Mucosa of stomach (tissue), 1 donor: ENCODE measurements at regions not wholly inside any gene's neighbourhood (a gene's known extent, or its start where the extent isn't known, plus 50 kb on each side); places are given as distances from the start of the nearest gene placed in this dataset.

ENCODE experiments used
- H3K27me3 ChIP-seq: one replicate; pipeline ENCODE4 v1.7.0; 2013; ENCODE audit warnings: mild to moderate bottlenecking, low read length; ENCODE audit not compliant: control insufficient read depth, insufficient read depth
- H3K36me3 ChIP-seq: one replicate; pipeline ENCODE4 v1.7.0; 2013; ENCODE audit warnings: low read length; ENCODE audit not compliant: control insufficient read depth, insufficient read depth
- H3K4me1 ChIP-seq: one replicate; pipeline ENCODE4 v1.7.0; 2013; ENCODE audit warnings: mild to moderate bottlenecking, low read length; ENCODE audit not compliant: control insufficient read depth, insufficient read depth
- H3K4me3 ChIP-seq: one replicate; pipeline ENCODE4 v1.7.0; 2013; ENCODE audit warnings: low read length
- H3K9ac ChIP-seq: one replicate; pipeline ENCODE4 v1.7.0; 2013; ENCODE audit warnings: mild to moderate bottlenecking, low read length, moderate library complexity
- H3K9me3 ChIP-seq: one replicate; pipeline ENCODE4 v1.7.0; 2013; ENCODE audit warnings: mild to moderate bottlenecking, low read length, moderate library complexity; ENCODE audit not compliant: control insufficient read depth
- donor health status: Pancreatic carcinoma.

- no peak overlapping the region for H3K4me3 ChIP-seq
- no peaks in the 10 kb centered on the region for H3K4me1 ChIP-seq
- H3K9me3 ChIP-seq: no peaks in the 10 kb centered on the region
- no peak overlapping the region for H3K9ac ChIP-seq
- no peaks in the 10 kb centered on the region for H3K27me3 ChIP-seq
- no peaks in the 10 kb centered on the region for H3K36me3 ChIP-seq
Observed at GRCh38 chr18:72232644-72233043, 311.5 kb downstream of the CBLN2 start.

GRCh38 chr18:72225958-72226357 lies 318.2 kb downstream of the CBLN2 start:
- H3K27me3 ChIP-seq: no peaks in the 10 kb centered on the region

GRCh38 chr18:72223733-72224132 lies 320.4 kb downstream of the CBLN2 start:
- Histone ChIP-seq H3K9me3 (no peaks in the 10 kb centered on the region), H3K9ac (no peak overlapping the region), H3K4me3 (no peak overlapping the region), H3K4me1 (no peaks in the 10 kb centered on the region), H3K27me3 (no peaks in the 10 kb centered on the region), H3K36me3 (no peaks in the 10 kb centered on the region)

More at GRCh38 chr18:72225958-72226357, 318.2 kb downstream of the CBLN2 start:
- no peak overlapping the region for H3K9ac ChIP-seq
- no peaks in the 10 kb centered on the region for H3K4me1 ChIP-seq
- H3K4me3 ChIP-seq: no peak overlapping the region
- H3K36me3 ChIP-seq: no peaks in the 10 kb centered on the region
- no peaks in the 10 kb centered on the region for H3K9me3 ChIP-seq

DNA sequence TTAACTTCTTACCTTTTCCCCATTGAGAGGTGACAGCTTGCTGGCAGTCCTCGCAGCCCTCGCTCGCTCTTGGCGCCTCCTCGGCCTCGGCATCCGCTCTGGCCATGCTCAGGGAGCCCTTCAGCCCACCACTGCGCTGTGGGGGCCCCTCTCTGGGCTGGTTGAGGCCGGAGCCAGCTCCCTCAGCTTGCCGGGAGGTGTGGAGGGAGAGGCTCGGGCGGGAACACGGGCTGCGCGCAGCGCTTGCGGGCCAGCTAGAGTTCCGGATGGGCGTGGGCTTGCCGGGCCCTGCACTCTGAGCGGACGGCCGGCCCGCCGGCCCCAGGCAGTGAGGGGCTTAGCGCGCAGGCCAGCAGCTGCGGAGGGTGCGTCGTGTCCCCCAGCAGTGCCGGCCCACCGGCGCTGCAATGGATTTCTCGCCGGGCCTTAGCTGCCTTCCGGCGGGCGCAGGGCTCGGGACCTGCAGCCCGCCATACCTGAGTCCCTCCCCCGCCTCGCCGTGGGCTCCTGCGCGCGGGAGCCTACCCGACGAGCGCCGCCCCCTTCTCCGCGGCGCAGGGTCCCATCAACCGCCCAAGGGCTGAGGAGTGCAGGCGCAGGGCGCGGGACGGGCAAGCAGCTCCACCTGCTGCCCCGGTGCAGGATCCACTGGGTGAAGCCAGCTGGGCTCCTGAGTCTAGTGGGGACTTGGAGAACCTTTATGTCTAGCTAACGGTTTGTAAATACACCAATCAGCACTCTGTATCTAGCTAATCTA lies 335.0 kb downstream of the CBLN2 start:
- H3K27me3 ChIP-seq: no peaks in the 10 kb centered on the region
- no peak overlapping the region for H3K9ac ChIP-seq
- no peaks in the 10 kb centered on the region for H3K36me3 ChIP-seq
- H3K4me1 ChIP-seq: no peaks in the 10 kb centered on the region
- H3K9me3 ChIP-seq: no peaks in the 10 kb centered on the region
- no peak overlapping the region for H3K4me3 ChIP-seq

GRCh38 chr18:72207280-72207679 lies 336.9 kb downstream of the CBLN2 start:
- Histone ChIP-seq H3K4me1 (no peaks in the 10 kb centered on the region), H3K9me3 (no peaks in the 10 kb centered on the region), H3K9ac (no peak overlapping the region), H3K4me3 (no peak overlapping the region), H3K27me3 (no peaks in the 10 kb centered on the region), H3K36me3 (no peaks in the 10 kb centered on the region)

DNA sequence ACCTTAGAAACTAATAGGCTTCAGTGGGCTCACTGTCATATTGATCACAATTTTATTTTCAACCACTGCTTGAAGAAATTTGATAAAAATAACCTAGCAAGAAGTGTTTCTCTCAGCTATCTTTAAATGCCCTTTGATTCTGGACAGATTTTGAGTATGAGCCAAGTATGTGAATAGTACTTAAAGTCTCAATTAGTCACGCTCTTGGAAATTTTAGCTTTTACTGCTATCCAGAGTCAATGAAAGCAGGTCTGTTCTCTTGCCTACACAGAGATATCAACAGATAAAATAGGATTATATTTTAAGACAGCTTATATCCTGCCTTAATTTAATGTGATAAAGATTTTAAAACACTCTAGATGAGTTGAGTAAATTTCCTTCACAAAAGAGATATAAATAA lies 337.3 kb downstream of the CBLN2 start:
- Histone ChIP-seq H3K9ac (no peak overlapping the region), H3K36me3 (no peaks in the 10 kb centered on the region), H3K9me3 (no peaks in the 10 kb centered on the region), H3K27me3 (no peaks in the 10 kb centered on the region), H3K4me1 (no peaks in the 10 kb centered on the region), H3K4me3 (no peak overlapping the region)

DNA sequence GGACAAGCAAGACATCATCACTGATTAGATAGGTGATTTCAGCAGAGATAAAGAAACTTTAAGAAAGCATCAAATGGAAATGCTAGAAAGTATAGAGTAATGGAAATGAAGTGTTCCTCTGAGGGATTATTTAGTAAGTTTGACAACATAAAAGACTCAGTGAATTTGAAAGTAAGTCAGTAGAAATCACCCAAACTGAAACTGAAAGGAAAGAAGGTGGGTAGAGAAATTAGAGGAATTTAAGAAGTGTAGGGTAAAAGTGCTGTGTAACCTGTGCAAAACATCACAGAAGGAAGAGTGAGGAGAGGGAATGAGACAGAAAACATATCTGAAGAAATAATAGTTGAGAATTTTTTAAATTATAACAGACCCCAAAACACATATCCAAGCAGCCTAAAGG lies 343.1 kb downstream of the CBLN2 start:
- Histone ChIP-seq H3K4me3 (no peak overlapping the region), H3K27me3 (no peaks in the 10 kb centered on the region), H3K4me1 (no peaks in the 10 kb centered on the region), H3K9ac (no peak overlapping the region), H3K36me3 (no peaks in the 10 kb centered on the region), H3K9me3 (no peaks in the 10 kb centered on the region)

GRCh38 chr18:72197591-72197990 lies 346.6 kb downstream of the CBLN2 start:
- Histone ChIP-seq H3K4me3 (no peak overlapping the region), H3K9me3 (no peaks in the 10 kb centered on the region), H3K36me3 (no peaks in the 10 kb centered on the region), H3K4me1 (no peaks in the 10 kb centered on the region), H3K27me3 (no peaks in the 10 kb centered on the region), H3K9ac (no peak overlapping the region)

GRCh38 chr18:72194072-72194471 lies 350.1 kb downstream of the CBLN2 start:
- Histone ChIP-seq H3K9me3 (no peaks in the 10 kb centered on the region), H3K36me3 (no peaks in the 10 kb centered on the region), H3K9ac (no peak overlapping the region), H3K4me3 (no peak overlapping the region), H3K27me3 (no peaks in the 10 kb centered on the region), H3K4me1 (no peaks in the 10 kb centered on the region)

- Histone ChIP-seq H3K27me3 (no peaks in the 10 kb centered on the region), H3K9me3 (no peaks in the 10 kb centered on the region), H3K9ac (no peak overlapping the region), H3K4me3 (no peak overlapping the region), H3K4me1 (no peaks in the 10 kb centered on the region), H3K36me3 (no peaks in the 10 kb centered on the region)
Observed at GRCh38 chr18:72187956-72188355, 356.2 kb downstream of the CBLN2 start.

DNA sequence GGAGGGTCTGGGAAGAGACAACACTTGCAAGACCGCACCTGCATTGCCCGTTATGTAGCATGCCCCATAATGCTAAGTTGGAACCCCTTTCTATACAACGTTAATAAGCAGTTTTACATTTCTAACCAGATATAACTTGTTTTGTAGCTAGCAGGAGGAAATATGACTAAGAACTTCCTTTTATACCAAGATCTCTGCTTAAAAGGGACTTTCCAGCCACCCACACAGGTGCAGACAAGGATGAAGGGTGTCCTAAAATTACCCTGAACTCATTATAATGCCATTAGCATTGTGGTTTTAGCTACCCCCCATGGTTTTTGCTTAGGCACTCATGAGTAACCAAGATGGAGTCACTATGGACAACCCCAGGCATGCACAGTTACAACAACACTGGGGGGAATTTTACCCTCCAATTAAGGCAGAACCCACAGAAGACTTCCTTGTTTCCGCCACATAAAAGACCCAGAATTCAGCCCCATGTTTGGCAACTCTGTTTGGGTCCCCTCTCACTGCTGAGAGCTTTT lies 362.8 kb downstream of the CBLN2 start:
- H3K27me3 ChIP-seq: no peaks in the 10 kb centered on the region

DNA sequence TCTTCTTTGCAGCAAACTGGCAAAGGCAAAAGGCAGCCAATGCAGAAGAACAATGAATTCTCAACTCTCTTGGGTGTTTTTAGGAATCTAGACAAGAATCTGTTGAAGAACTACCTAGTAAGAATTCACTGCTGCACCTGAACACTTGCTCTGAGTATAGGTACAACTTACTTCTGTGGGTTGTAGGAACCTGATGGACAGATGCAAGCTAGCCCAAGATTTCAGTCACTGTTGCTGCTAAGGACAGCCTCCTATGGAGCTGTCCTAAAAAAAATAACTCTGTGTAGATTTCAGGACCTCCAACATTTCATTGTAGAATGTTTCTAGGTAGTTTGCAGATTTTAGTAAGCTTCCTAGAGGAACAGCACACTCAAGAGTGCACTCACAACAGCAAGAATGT lies 363.5 kb downstream of the CBLN2 start:
- Histone ChIP-seq H3K4me3 (no peak overlapping the region), H3K4me1 (no peaks in the 10 kb centered on the region), H3K9ac (no peak overlapping the region), H3K36me3 (no peaks in the 10 kb centered on the region), H3K9me3 (no peaks in the 10 kb centered on the region), H3K27me3 (no peaks in the 10 kb centered on the region)

More for the DNA sequence above, 362.8 kb downstream of the CBLN2 start:
- H3K9me3 ChIP-seq: no peaks in the 10 kb centered on the region
- H3K36me3 ChIP-seq: no peaks in the 10 kb centered on the region
- H3K4me3 ChIP-seq: no peak overlapping the region
- H3K9ac ChIP-seq: no peak overlapping the region
- no peaks in the 10 kb centered on the region for H3K4me1 ChIP-seq
